ENCODE measurements at regions not wholly inside any gene's neighbourhood (a gene's known extent, or its start where the extent isn't known, plus 50 kb on each side); places are given as distances from the start of the nearest gene placed in this dataset.

DNA sequence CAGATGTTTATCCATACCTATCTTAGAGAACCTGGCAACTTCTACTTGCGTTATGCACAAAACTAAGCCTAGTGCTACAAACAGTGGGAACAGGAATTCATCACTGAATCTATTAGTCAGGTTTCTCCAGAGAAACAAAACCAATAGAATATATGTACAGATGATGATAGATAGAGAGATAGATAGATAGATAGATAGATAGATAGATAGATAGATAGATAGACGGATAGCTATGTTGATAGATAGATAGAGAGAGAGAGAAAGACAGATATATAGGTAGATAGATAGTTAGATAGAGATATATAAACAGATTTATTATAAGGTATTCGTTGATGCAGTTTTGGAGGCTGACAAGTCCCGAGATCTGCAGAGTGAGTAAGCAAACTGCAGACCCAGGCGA, 495.6 kb downstream of the TMEM114 start:
- TF ChIP-seq, protein P1, sequence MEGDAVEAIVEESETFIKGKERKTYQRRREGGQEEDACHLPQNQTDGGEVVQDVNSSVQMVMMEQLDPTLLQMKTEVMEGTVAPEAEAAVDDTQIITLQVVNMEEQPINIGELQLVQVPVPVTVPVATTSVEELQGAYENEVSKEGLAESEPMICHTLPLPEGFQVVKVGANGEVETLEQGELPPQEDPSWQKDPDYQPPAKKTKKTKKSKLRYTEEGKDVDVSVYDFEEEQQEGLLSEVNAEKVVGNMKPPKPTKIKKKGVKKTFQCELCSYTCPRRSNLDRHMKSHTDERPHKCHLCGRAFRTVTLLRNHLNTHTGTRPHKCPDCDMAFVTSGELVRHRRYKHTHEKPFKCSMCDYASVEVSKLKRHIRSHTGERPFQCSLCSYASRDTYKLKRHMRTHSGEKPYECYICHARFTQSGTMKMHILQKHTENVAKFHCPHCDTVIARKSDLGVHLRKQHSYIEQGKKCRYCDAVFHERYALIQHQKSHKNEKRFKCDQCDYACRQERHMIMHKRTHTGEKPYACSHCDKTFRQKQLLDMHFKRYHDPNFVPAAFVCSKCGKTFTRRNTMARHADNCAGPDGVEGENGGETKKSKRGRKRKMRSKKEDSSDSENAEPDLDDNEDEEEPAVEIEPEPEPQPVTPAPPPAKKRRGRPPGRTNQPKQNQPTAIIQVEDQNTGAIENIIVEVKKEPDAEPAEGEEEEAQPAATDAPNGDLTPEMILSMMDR (conservative IDR thresholded peaks at IDR 0.05): no peak
- H3K27ac ChIP-seq: no peak overlapping the region

DNA sequence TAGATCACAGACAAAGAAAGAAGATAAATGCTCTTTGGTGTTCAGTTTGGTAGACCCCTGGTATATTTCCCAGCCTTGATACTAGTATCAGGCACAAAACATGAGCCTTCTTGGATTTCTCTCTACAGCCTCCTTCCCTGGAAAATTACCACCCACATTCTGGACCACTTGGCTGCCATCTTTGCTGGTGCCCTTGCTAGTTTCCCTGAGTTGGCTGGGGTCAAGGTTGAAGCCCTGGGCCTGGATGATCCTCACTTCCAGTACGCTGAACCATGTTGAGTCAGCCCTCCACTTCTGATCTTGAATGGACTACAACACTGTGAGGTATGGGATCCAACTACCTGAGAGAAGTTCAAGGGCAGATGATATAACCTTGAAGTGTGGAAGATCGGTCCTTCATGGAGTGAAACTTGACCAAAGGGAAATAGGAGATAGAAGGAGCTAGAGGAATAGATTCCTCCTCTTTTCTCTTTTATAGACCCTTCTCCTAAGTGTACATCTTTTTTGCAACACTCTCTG, 501.4 kb downstream of the TMEM114 start:
- TF ChIP-seq, protein P1 (conservative IDR thresholded peaks at IDR 0.05): no peak
- no peak overlapping the region for H3K27ac ChIP-seq

DNA sequence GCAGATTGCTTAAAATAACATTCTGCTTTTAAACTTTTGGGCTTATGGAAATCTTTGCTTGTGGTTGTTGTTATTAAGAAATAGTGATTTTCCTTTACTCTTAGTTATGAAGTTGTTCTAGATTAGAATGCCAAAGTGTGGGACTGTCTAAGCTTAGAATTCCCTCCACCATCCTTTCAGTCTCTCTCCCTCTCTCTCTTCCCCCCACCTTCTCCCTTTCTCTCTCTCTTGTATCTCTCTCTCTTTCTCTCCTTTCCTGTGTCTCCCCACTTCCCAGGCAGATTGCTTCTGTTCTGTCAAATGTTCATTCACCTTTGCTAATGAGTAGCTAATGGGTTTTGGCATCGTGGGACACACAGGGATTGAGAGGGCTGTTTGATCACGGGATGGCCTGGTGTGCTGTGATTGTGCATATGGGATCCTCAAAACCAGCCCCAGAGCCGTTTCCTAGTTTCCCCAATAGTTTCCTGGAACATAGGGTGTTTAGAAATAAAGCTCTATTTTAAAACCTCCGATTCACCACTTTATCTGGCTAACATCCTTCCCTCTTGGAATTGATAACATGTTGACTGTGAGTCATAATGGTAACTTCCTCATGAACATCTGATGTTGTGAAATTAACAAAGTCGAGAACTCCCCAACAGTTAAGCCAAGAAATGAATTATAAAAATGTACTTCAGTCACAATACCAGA, 502.6 kb downstream of the TMEM114 start:
- H3K27ac ChIP-seq: no peak overlapping the region
- TF ChIP-seq, protein P1 (conservative IDR thresholded peaks at IDR 0.05): no peak

DNA sequence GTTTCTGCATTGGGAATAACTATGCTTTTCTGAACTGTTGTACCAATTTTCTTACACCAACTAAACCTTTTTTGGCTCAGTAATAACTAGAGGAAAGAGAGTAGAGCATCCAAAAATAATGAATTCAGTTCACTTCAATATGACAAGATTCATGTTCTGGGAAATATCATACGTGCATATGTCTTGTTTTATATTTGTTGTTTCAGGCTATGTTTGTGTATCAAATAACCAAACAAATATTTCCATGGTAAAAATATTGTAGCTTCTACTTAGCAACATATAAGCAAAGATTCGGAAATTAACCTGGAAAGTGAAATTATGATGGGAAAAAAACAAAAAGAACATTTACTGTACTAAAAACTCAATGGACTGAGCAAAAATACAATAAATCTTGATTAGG, 503.2 kb downstream of the TMEM114 start:
- TF ChIP-seq, protein P1 (conservative IDR thresholded peaks at IDR 0.05): no peak
- H3K27ac ChIP-seq: no peak overlapping the region

DNA sequence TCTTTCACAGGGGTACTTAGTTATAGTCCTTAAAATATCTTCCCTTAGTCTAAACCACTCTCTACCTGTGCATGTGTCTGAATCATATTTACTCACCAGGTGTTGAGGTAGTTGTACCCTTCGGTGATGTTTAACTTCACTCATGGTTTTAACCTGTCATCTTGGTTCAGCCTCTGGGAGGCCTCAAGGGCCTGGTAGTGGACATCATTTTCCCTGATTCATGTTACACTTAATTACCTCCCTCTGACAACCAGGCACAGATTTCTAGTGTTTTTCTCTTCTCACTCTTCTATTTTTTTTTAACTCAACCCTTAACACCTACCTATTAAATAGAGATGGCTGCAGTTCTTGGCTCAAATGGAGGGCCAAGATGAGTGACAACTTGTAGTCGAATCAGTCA, 505.4 kb downstream of the TMEM114 start:
- H3K27ac ChIP-seq: no peak overlapping the region

DNA sequence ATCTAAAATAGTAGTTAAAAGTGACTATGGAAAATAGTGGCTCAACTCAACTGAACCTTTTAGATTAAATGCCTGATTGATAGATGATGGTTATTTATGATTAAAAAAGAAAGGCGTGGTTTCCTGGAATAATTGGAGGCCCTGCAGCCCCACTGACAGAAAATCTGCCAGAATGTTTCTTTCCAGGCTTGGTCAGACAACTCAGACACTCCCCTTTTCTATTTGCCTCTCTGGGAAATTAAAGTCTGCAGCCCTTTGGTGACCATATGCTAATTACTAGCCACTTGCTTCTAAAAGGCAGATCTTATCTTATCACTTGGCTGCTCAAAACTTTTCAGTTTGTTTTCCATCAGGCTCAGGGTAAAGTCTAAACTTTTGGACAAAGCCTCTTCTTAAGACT, 506.0 kb downstream of the TMEM114 start:
- TF ChIP-seq, protein P1 (conservative IDR thresholded peaks at IDR 0.05): no peak
- H3K27ac ChIP-seq: no peak overlapping the region

More for the DNA sequence above, 505.4 kb downstream of the TMEM114 start:
- TF ChIP-seq, protein P1 (conservative IDR thresholded peaks at IDR 0.05): no peak

DNA sequence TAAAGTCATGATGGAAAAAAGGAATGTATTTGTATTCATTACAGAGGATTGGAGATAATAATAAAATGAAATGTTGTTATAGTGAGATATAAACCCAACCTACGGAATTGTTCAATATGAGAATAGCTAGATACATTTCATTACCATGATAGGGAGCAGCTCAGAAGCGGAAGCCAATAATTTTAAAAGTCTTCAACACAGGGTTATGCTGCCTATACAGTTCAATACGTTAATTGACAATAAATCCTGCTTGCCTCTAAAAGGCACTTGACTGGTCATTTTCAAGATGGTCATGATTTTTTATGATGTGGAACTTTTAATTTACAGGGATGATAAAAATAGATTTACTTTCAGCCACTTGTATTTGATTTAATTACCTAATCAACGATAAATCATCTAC, 506.8 kb downstream of the TMEM114 start:
- TF ChIP-seq, protein P1 (conservative IDR thresholded peaks at IDR 0.05): no peak
- no peak overlapping the region for H3K27ac ChIP-seq
